DOHH2 (cell line): ENCODE measurements at regions not wholly inside any gene's neighbourhood (a gene's known extent, or its start where the extent isn't known, plus 50 kb on each side); places are given as distances from the start of the nearest gene placed in this dataset.

Experiments used
- CTCF ChIP-seq: fragments of 200-600 bp; sonication (generic); IDR thresholded peaks from one replicate; pipeline ENCODE4 v1.5.1; 2014; ENCODE audit warnings: antibody characterized with exemption, mild to moderate bottlenecking, low read depth, low read length; ENCODE audit not compliant: poor library complexity, severe bottlenecking
- EZH2phosphoT487 ChIP-seq: fragments of 200-600 bp; sonication (generic); IDR thresholded peaks from 2 replicates; pipeline ENCODE4 v1.6.1; 2017; ENCODE audit warnings: borderline replicate concordance, mild to moderate bottlenecking, antibody characterized with exemption, low read length, moderate library complexity, mixed read lengths

DNA sequence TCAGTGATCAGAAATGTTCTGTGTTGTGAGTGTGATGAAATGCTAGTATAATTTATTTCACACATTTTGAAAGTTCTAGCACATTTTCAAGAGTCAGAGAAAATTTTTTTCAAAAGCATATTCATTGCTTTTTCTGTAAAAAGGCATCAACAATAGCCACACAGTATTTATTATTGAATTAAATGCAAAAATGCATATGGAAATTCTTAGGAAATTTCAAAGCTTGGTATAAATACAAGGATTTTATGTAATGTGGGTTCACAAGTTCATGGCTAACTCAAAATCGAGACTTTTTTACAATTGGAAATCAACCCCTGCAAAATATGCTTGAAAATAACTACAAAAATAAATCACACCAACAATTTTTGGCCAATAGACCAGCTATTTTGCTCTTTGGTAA, 302.0 kb upstream of the ECI2 start:
- TF ChIP-seq EZH2phosphoT487 (no peak), CTCF (no peak)
